Cardiac fibroblast (primary cell): ENCODE measurements at regions not wholly inside any gene's neighbourhood (a gene's known extent, or its start where the extent isn't known, plus 50 kb on each side); places are given as distances from the start of the nearest gene placed in this dataset.

ENCODE experiments used
- DNase-seq, 2 donors: peaks; one replicate each; pipeline versions ENCODE4 v3.0.0 to v3.0.0-alpha.2; 2010; ENCODE audit warnings: low read depth in 2 of 2
- H3K4me3 ChIP-seq, 2 donors: replicated peaks in 1 of 2; 1 replicate in 1 of 2; 2 replicates in 1 of 2; pipeline ENCODE4 v1.5.1; 2011; ENCODE audit warnings: low read depth in 2 of 2, low read length in 2 of 2, mild to moderate bottlenecking in 2 of 2, moderate library complexity in 1 of 2
- TF ChIP-seq, protein P1 (sequence below): IDR thresholded peaks from one replicate; pipeline ENCODE4 v1.5.1; 2011; ENCODE audit warnings: low read depth, mild to moderate bottlenecking, low read length, inconsistent platforms

DNA sequence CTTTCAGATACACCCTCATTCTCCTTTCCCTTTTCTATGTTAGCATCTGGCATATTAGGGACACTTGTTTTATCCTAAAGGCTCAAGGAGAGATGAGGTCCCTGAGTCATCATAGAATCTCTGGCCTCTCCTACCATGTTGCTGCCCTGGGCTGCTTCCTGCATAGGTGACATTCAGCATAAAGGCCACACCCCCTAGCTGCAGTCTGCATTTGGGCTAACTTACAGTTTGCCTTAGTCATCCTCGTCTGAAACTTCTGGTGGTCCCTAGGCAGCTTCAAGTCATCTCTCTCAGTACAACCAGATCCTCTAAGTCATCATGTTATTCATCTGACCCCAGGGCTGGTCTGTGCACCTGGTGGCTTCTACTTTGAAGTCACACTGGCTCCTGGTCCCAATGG is 982.7 kb upstream of the NR2F2 start:
- DNase-seq: no peak
- TF ChIP-seq, protein P1, sequence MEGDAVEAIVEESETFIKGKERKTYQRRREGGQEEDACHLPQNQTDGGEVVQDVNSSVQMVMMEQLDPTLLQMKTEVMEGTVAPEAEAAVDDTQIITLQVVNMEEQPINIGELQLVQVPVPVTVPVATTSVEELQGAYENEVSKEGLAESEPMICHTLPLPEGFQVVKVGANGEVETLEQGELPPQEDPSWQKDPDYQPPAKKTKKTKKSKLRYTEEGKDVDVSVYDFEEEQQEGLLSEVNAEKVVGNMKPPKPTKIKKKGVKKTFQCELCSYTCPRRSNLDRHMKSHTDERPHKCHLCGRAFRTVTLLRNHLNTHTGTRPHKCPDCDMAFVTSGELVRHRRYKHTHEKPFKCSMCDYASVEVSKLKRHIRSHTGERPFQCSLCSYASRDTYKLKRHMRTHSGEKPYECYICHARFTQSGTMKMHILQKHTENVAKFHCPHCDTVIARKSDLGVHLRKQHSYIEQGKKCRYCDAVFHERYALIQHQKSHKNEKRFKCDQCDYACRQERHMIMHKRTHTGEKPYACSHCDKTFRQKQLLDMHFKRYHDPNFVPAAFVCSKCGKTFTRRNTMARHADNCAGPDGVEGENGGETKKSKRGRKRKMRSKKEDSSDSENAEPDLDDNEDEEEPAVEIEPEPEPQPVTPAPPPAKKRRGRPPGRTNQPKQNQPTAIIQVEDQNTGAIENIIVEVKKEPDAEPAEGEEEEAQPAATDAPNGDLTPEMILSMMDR: no peak

DNA sequence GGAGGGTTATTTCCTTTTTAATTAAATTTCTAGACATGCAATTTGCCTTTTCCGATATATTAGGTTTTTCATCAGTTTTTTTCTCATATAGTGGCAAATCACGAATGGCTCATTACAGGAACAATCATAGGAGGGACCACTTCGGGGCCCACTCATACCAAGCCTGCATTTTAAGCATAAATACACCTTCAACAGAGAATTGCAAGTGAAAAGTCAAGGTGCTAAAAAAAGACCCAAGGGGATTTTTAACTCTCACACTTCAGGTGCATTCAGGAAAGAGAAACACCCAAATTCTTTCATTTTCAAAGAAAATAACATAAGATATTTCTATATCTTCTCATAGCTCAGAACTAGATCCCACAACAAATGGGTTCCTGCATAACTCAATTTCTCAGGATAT is 979.6 kb upstream of the NR2F2 start:
- TF ChIP-seq, protein P1: no peak
- no peak for DNase-seq
- H3K4me3 ChIP-seq: no peak overlapping the region

More for the DNA sequence above, 982.7 kb upstream of the NR2F2 start:
- H3K4me3 ChIP-seq: no peak overlapping the region

DNA sequence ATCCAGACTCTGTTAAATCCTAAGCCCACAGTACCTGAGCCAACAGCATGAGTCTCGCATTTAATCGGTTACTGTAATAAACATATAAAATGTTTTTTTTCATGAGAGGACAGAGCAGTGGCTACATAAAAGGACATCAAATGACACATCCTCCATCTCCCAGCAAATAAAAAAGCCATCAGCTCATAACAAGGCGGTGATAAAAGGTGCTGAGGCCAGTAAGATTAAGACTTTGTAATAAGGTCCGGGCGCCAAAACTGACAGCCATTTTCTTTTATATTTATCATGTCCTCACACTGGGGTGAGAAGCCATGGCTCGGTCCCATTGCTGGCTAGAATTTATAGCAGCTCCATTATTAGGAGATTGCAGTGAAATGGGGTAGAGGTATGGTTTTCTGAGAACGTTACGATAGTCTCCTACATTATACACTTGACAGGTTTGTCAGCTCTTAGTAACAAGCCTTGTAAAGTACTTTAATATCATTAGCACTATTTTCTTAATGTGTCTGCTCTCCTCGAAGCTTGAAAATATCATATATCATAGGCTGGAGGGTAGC is 977.8 kb upstream of the NR2F2 start:
- TF ChIP-seq, protein P1: no peak
- H3K4me3 ChIP-seq: no peak overlapping the region

DNA sequence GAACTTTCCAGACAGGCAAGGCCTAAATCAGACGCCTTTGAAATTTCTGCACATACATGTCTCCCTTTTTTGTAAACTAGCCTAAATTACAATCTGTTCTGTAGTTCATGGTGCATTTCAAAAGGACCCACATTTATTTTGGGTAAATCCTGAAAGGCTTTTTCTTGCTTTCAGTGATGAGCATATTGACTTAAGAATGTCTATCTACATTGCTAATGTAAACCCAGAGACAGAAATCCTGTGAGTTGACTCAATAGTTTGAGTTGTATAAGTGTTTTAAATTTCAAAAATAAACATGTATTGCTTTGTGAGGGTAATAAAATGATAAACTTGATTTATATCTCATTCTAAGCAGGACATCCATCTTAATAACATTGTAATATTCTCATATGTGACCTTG is 977.0 kb upstream of the NR2F2 start:
- TF ChIP-seq, protein P1: no peak
- no peak overlapping the region for H3K4me3 ChIP-seq
- DNase-seq: no peak

More for the DNA sequence above, 977.8 kb upstream of the NR2F2 start:
- no peak for DNase-seq

DNA sequence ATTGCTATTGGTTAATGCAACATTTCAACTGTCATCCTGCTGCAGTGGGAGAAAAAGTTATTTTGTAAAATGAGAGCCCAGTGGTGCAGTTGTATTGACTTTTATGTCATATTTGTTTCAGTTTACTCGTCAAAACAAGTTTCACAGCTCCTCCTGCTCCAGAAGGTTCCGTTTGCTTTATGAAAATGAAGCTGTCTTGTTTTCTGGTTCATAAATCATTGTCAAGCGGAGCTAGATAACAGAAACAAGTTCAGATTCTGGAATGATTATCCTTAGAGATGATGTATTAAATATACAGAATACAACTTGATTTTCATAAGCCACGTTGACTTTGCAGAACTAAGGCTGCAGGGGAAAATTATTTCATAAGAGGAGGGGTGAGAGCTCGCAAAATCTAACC is 970.5 kb upstream of the NR2F2 start:
- H3K4me3 ChIP-seq: no peak overlapping the region
- no peak for DNase-seq
- TF ChIP-seq, protein P1: no peak

DNA sequence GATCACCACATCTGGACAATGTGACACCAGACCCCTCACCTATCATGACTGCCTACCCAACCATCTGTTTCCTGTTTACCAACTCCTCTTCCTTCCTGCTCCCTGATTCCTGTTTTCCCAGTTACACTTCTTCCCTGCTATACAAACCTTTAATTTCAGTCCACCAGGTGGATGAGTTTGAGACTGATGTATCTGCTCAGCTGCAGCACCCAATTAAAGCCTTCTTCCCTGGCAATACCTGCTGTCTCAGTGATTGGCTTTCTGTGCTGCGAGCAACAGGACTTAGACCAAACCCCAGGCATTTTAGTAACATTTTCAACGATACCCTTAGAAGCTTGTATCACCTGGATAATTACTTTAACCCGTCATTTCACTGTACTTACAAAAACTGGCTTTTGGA is 968.2 kb upstream of the NR2F2 start:
- TF ChIP-seq, protein P1: no peak
- no peak for DNase-seq
- H3K4me3 ChIP-seq: no peak overlapping the region

DNA sequence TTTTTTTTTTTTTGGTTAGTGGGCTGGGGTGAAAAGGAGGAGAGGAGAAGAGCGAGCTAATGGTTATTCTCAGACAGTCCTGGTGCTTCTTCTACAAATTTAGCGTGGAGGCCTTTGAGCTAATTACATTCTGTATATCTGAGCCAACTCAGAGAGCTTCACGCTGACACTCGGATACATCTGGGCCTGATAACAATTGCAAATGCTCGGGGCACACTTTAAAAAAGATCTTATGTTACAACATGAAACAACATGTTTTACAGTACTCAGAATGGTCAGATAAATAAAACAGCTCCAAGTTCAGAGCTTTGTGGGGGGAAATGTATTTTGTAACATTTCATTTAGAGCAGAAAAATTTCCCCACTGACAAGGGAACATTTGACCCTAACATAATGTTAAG is 966.9 kb upstream of the NR2F2 start:
- DNase-seq: peak in 1 of 2 donors; percentile 31
- TF ChIP-seq, protein P1: no peak

More for the DNA sequence above, 966.9 kb upstream of the NR2F2 start:
- no peak overlapping the region for H3K4me3 ChIP-seq
